SK-N-SH (cell line): ENCODE measurements at regions not wholly inside any gene's neighbourhood (a gene's known extent, or its start where the extent isn't known, plus 50 kb on each side); places are given as distances from the start of the nearest gene placed in this dataset.

ENCODE experiments used
- CTCF ChIA-PET: fragments of 300-600, 350-600 bp; formaldehyde crosslinking; extraction: SDS; loops from one replicate; lab custom pipeline; 2021; lab: Yijun Ruan, JAX
- POLR2A ChIA-PET: fragments of 350-600 bp; sonication (Branson Sonifier 250); formaldehyde crosslinking; extraction: SDS; loops from one replicate; lab custom pipeline; 2020; ENCODE audit warnings: antibody characterized with exemption, inconsistent platforms; lab: Yijun Ruan, JAX
- DNase-seq: peaks from one replicate; pipeline ENCODE4 v3.0.0; 2012
- H2AFZ ChIP-seq: fragments of 200-600 bp; sonication (generic); 2 replicates; pipeline ENCODE4 v1.8.1; 2016; ENCODE audit warnings: antibody characterized with exemption, mild to moderate bottlenecking, low read depth
- H3F3A ChIP-seq: fragments of 200-600 bp; sonication (generic); replicated peaks from 2 replicates; pipeline ENCODE3; 2016; ENCODE audit warnings: antibody characterized with exemption, mild to moderate bottlenecking; ENCODE audit not compliant: insufficient read depth
- H3K27ac ChIP-seq, 2 experiments: fragments of 200-500 bp in 1 of 2; fragments of 200-600 bp in 1 of 2; sonication (Bioruptor generic) in 1 of 2; sonication (generic), shearing (Covaris generic) in 1 of 2; 2 replicates each; pipeline versions ENCODE4 v1.5.1 to v1.6.1; 2014 to 2016; ENCODE audit warnings: low read depth in 2 of 2, inconsistent platforms in 1 of 2, low read length in 1 of 2, mild to moderate bottlenecking in 1 of 2, mixed read lengths in 1 of 2
- H3K27me3 ChIP-seq: fragments of 200-600 bp; sonication (generic), shearing (Covaris generic); 2 replicates; pipeline ENCODE4 v1.6.1; 2016; ENCODE audit warnings: mixed run types; ENCODE audit not compliant: insufficient read depth
- H3K36me3 ChIP-seq, 2 experiments: fragments of 200-500 bp in 1 of 2; fragments of 200-600 bp in 1 of 2; sonication (Bioruptor generic) in 1 of 2; sonication (generic) in 1 of 2; replicated peaks in 1 of 2; 2 replicates each; pipeline versions ENCODE3 to v1.5.1; 2014 to 2016; ENCODE audit warnings: low read length in 1 of 2, mild to moderate bottlenecking in 1 of 2; ENCODE audit not compliant: insufficient read depth in 2 of 2, control insufficient read depth in 1 of 2
- H3K4me1 ChIP-seq, 2 experiments: fragments of 200-500 bp in 1 of 2; fragments of 200-600 bp in 1 of 2; sonication (Bioruptor generic) in 1 of 2; sonication (generic), shearing (Covaris generic) in 1 of 2; 2 replicates each; pipeline versions ENCODE4 v1.5.1 to v1.6.1; 2014 to 2016; ENCODE audit warnings: low read depth in 1 of 2, low read length in 1 of 2, mixed run types in 1 of 2; ENCODE audit not compliant: insufficient read depth in 2 of 2, control insufficient read depth in 1 of 2
- H3K4me2 ChIP-seq: fragments of 200-600 bp; sonication (generic), shearing (Covaris generic); 2 replicates; pipeline ENCODE4 v1.6.1; 2017; ENCODE audit warnings: mixed run types
- H3K4me3 ChIP-seq, 2 experiments: fragments of 200-500 bp in 1 of 2; fragments of 200-600 bp in 1 of 2; sonication (Bioruptor generic) in 1 of 2; sonication (generic), shearing (Covaris generic) in 1 of 2; 2 replicates each; pipeline versions ENCODE4 v1.5.1 to v1.8.1; 2014 to 2016; ENCODE audit warnings: low read depth in 2 of 2, inconsistent platforms in 1 of 2, low read length in 1 of 2, mild to moderate bottlenecking in 1 of 2, mixed read lengths in 1 of 2, moderate library complexity in 1 of 2
- H3K79me2 ChIP-seq: fragments of 200-600 bp; sonication (generic); 2 replicates; pipeline ENCODE4 v1.8.1; 2017; ENCODE audit warnings: mild to moderate bottlenecking; ENCODE audit not compliant: insufficient read depth
- H3K9ac ChIP-seq: fragments of 200-600 bp; sonication (generic); 2 replicates; pipeline ENCODE4 v1.6.1; 2017; ENCODE audit warnings: mixed run types
- H3K9me2 ChIP-seq: fragments of 200-600 bp; sonication (generic); 2 replicates; pipeline ENCODE4 v1.6.1; 2017; ENCODE audit warnings: mixed run types
- H3K9me3 ChIP-seq: fragments of 200-600 bp; sonication (generic); 2 replicates; pipeline ENCODE4 v1.6.1; 2017; ENCODE audit warnings: mixed run types, mild to moderate bottlenecking, moderate library complexity
- H4K20me1 ChIP-seq: fragments of 200-600 bp; sonication (generic); 2 replicates; pipeline ENCODE4 v1.6.1; 2017; ENCODE audit warnings: mild to moderate bottlenecking, mixed run types; ENCODE audit not compliant: insufficient read depth
- CTCF ChIP-seq: fragments of 200-600 bp; sonication (generic); IDR thresholded peaks from 2 replicates; pipeline ENCODE4 v1.6.1; 2017; ENCODE audit warnings: antibody characterized with exemption, mild to moderate bottlenecking, moderate library complexity
- FOSL2 ChIP-seq: IDR thresholded peaks from 2 replicates; pipeline ENCODE4 v1.4.0; 2012; ENCODE audit warnings: low read depth, mild to moderate bottlenecking, moderate library complexity, borderline replicate concordance
- FOXM1 ChIP-seq: IDR thresholded peaks from 2 replicates; pipeline ENCODE4 v1.4.0; 2012; ENCODE audit warnings: low read depth, mild to moderate bottlenecking
- PBX3 ChIP-seq: IDR thresholded peaks from 2 replicates; pipeline ENCODE4; 2012
- RAD21 ChIP-seq: IDR thresholded peaks from 2 replicates; pipeline ENCODE4 v1.6.1; 2012; ENCODE audit warnings: mild to moderate bottlenecking, low read length
- REST ChIP-seq: IDR thresholded peaks from 2 replicates; pipeline ENCODE4 v1.6.1; 2012; ENCODE audit warnings: mild to moderate bottlenecking, low read depth, low read length, moderate library complexity
- SIN3A ChIP-seq: IDR thresholded peaks from 2 replicates; pipeline ENCODE4 v1.6.1; 2012; ENCODE audit warnings: low read depth, mild to moderate bottlenecking, low read length, moderate library complexity, borderline replicate concordance
- SMC3 ChIP-seq: IDR thresholded peaks from 2 replicates; pipeline ENCODE4 v1.6.1; 2012; ENCODE audit warnings: low read depth, low read length, improper control_type of control experiment
- TCF12 ChIP-seq: IDR thresholded peaks from 2 replicates; pipeline ENCODE4 v1.4.0; 2012
- WGBS: methylation state at CpG from one replicate; pipeline ENCODE4 v1.1.6; 2017; ENCODE audit warnings: low lambda C conversion rate; 5-methylcytosine and 5-hydroxymethylcytosine counted together

GRCh38 chr20:57078116-57078515 lies 188.3 kb downstream of the BMP7 start:
- Histone ChIP-seq H3K36me3 (no peaks in the 10 kb centered on the region), H3K9me2 (no peaks in the 10 kb centered on the region), H3K27ac (no peak overlapping the region), H2AFZ (no peak overlapping the region), H3F3A (no peaks in the 10 kb centered on the region), H3K4me3 (no peak overlapping the region), H3K4me1 (no peaks in the 10 kb centered on the region), H3K9me3 (peaks cover 5% of the 10 kb centered on the region; the same call in 1 of the 2 replicates), H3K27me3 (no peaks in the 10 kb centered on the region; the same call in 1 of the 2 replicates), H3K4me2 (no peak overlapping the region), H3K79me2 (no peaks in the 10 kb centered on the region), H4K20me1 (no peaks in the 10 kb centered on the region), H3K9ac (no peak overlapping the region)
- POLR2A ChIA-PET: no interaction called here
- no peak for TF ChIP-seq SMC3
- TF ChIP-seq TCF12: no peak
- TF ChIP-seq FOXM1: no peak
- no peak for TF ChIP-seq FOSL2
- TF ChIP-seq RAD21: no peak
- no peak for TF ChIP-seq SIN3A
- no peak for TF ChIP-seq CTCF
- no peak for DNase-seq
- CTCF ChIA-PET: no interaction called here
- WGBS: 0% methylated on average over 1 of the region's 1 CpG

GRCh38 chr20:57079031-57080005 lies 187.1 kb downstream of the BMP7 start:
- Histone ChIP-seq H3K27me3 (no peaks in the 10 kb centered on the region), H3K4me1 (no peaks in the 10 kb centered on the region), H3K79me2 (no peaks in the 10 kb centered on the region), H3K4me3 (no peak overlapping the region), H4K20me1 (no peaks in the 10 kb centered on the region), H3F3A (no peaks in the 10 kb centered on the region), H2AFZ (no peak overlapping the region), H3K9me3 (peaks cover 5% of the 10 kb centered on the region; the same call in 1 of the 2 replicates), H3K36me3 (no peaks in the 10 kb centered on the region), H3K9ac (no peak overlapping the region), H3K27ac (no peak overlapping the region), H3K4me2 (no peak overlapping the region), H3K9me2 (no peaks in the 10 kb centered on the region)
- TF ChIP-seq PBX3: no peak
- TF ChIP-seq REST: no peak
- WGBS: 6% methylated on average over 2 of the region's 2 CpGs
- no peak for DNase-seq
- CTCF ChIA-PET: interaction anchor here (1.2 kb wide), 1 partner anchor 267 kb away, joined by 4 read pairs; no protein-coding TSS in a partner anchor
- POLR2A ChIA-PET: no interaction called here
